Activated CD8-positive, alpha-beta memory T cell treated with anti-CD3 and anti-CD28 coated beads for 24 hours (primary cell): ENCODE measurements at regions not wholly inside any gene's neighbourhood (a gene's known extent, or its start where the extent isn't known, plus 50 kb on each side); places are given as distances from the start of the nearest gene placed in this dataset.
"Not testable (repeated sequence)": the region's sequence is repeated elsewhere in the genome, so short reads cannot be mapped to it uniquely, and the experiment has no call there.

Experiments
- DNase-seq: peaks from one replicate; pipeline ENCODE4 v3.0.0-alpha.2; 2020

GRCh38 chrX:129071390-129071789, 451.9 kb downstream of the SMARCA1 start:
- DNase-seq = no peak

GRCh38 chrX:129065895-129066294, 457.4 kb downstream of the SMARCA1 start:
- DNase-seq = no peak

- DNase-seq = no peak
These were observed 464.9 kb downstream of the SMARCA1 start for GRCh38 chrX:129058405-129058804.

GRCh38 chrX:129043138-129043537, 480.2 kb downstream of the SMARCA1 start:
- DNase-seq = no peak

GRCh38 chrX:129041319-129041718, 482.0 kb downstream of the SMARCA1 start:
- DNase-seq = no peak

GRCh38 chrX:129040124-129040523, 483.2 kb downstream of the SMARCA1 start:
- DNase-seq = no peak

GRCh38 chrX:129039176-129039575, 484.1 kb downstream of the SMARCA1 start:
- DNase-seq = no peak

- DNase-seq = no peak
These were observed 485.9 kb downstream of the SMARCA1 start for GRCh38 chrX:129037389-129037788.

- no peak for DNase-seq
These were observed 488.1 kb downstream of the SMARCA1 start for GRCh38 chrX:129035180-129035579.

- DNase-seq = no peak
These were observed 489.1 kb downstream of the SMARCA1 start for GRCh38 chrX:129034196-129034595.

GRCh38 chrX:129026202-129026601, 497.1 kb downstream of the SMARCA1 start:
- DNase-seq = no peak

GRCh38 chrX:129025376-129025775, 497.9 kb downstream of the SMARCA1 start:
- DNase-seq = no peak

GRCh38 chrX:129019412-129019811, 503.9 kb downstream of the SMARCA1 start:
- no peak for DNase-seq

GRCh38 chrX:129015381-129015780, 507.9 kb downstream of the SMARCA1 start:
- DNase-seq = no peak

- no peak for DNase-seq
These were observed 509.7 kb downstream of the SMARCA1 start for GRCh38 chrX:129013574-129013973.

- no peak for DNase-seq
These were observed 515.7 kb downstream of the SMARCA1 start for GRCh38 chrX:129007631-129008030.

- DNase-seq = no peak
These were observed 516.8 kb downstream of the SMARCA1 start for GRCh38 chrX:129006491-129006890.

- no peak for DNase-seq
These were observed 522.5 kb downstream of the SMARCA1 start for GRCh38 chrX:129000797-129001196.

GRCh38 chrX:129000018-129000417, 523.3 kb downstream of the SMARCA1 start:
- no peak for DNase-seq

- no peak for DNase-seq
These were observed 531.0 kb downstream of the SMARCA1 start for GRCh38 chrX:128992107-128992971.

- no peak for DNase-seq
These were observed 547.5 kb downstream of the SMARCA1 start for GRCh38 chrX:128975745-128976144.

- DNase-seq = no peak
These were observed 550.3 kb downstream of the SMARCA1 start for GRCh38 chrX:128973033-128973432.

- no peak for DNase-seq
These were observed 562.0 kb downstream of the SMARCA1 start for GRCh38 chrX:128961290-128961689.

- DNase-seq = not testable (repeated sequence)
These were observed 568.6 kb downstream of the SMARCA1 start for GRCh38 chrX:128954697-128955096.

GRCh38 chrX:128931071-128931470, 592.2 kb downstream of the SMARCA1 start:
- DNase-seq = no peak
